GM12891 (cell line): ENCODE measurements at regions not wholly inside any gene's neighbourhood (a gene's known extent, or its start where the extent isn't known, plus 50 kb on each side); places are given as distances from the start of the nearest gene placed in this dataset.

Experiments used
- DNase-seq: peaks from one replicate; pipeline ENCODE4 v3.0.0; 2011; ENCODE audit warnings: low spot score; ENCODE audit not compliant: insufficient read length
- FAIRE-seq: peaks from 2 replicates; lab custom pipeline; 2011; peaks lifted over from hg19 to GRCh38; lab: Jason Lieb, UNC
- PAX5 ChIP-seq: IDR thresholded peaks from 2 replicates; pipeline ENCODE4 v1.6.1; 2011; ENCODE audit warnings: low read length, moderate library complexity, mild to moderate bottlenecking; ENCODE audit not compliant: insufficient read depth, severe bottlenecking
- POLR2A ChIP-seq: IDR thresholded peaks from 2 replicates; pipeline ENCODE4 v1.6.1; 2011; ENCODE audit warnings: low read depth, low read length, control low read depth
- POLR2AphosphoS5 ChIP-seq: IDR thresholded peaks from 2 replicates; pipeline ENCODE4 v1.6.1; 2011; ENCODE audit warnings: low read depth, low read length, control low read depth
- POU2F2 ChIP-seq: IDR thresholded peaks from 2 replicates; pipeline ENCODE4 v1.6.1; 2011; ENCODE audit warnings: low read depth, mild to moderate bottlenecking, control low read depth, low read length, moderate library complexity
- SPI1 ChIP-seq: IDR thresholded peaks from 2 replicates; pipeline ENCODE4 v1.6.1; 2011; ENCODE audit warnings: low read depth, low read length, control low read depth
- TAF1 ChIP-seq: IDR thresholded peaks from 2 replicates; pipeline ENCODE4 v1.6.1; 2011; ENCODE audit warnings: low read depth, low read length, control low read depth

- TF ChIP-seq POU2F2 (no peak), POLR2A (no peak), PAX5 (no peak), TAF1 (no peak), POLR2AphosphoS5 (no peak), SPI1 (no peak)
- DNase-seq (no peak), FAIRE-seq (peak; percentile 35)
These were observed 119.2 kb upstream of the SCAF11 start for GRCh38 chr12:46109343-46110222.

GRCh38 chr12:46108721-46109120, 118.3 kb upstream of the SCAF11 start:
- FAIRE-seq (peak; percentile 93), DNase-seq (no peak)

GRCh38 chr12:46107591-46107990, 117.2 kb upstream of the SCAF11 start:
- no peak for TF ChIP-seq POLR2A
- FAIRE-seq (no peak), DNase-seq (no peak)

More at GRCh38 chr12:46108721-46109120, 118.3 kb upstream of the SCAF11 start:
- TF ChIP-seq POU2F2 (no peak), SPI1 (peak; percentile 99), TAF1 (no peak)

- TF ChIP-seq POLR2A (no peak), TAF1 (no peak)
- DNase-seq: no peak
- no peak for FAIRE-seq
These were observed 115.4 kb upstream of the SCAF11 start for GRCh38 chr12:46105735-46106134.

GRCh38 chr12:46103559-46104383, 113.4 kb upstream of the SCAF11 start:
- no peak for TF ChIP-seq TAF1
- no peak for DNase-seq
- no peak for FAIRE-seq

GRCh38 chr12:46101485-46101869, 111.1 kb upstream of the SCAF11 start:
- DNase-seq (no peak), FAIRE-seq (no peak)

GRCh38 chr12:46100551-46101484, 110.4 kb upstream of the SCAF11 start:
- FAIRE-seq (no peak), DNase-seq (no peak)
- TF ChIP-seq SPI1 (no peak), PAX5 (no peak), POLR2A (no peak), POLR2AphosphoS5 (no peak), TAF1 (no peak), POU2F2 (no peak)

More at GRCh38 chr12:46101485-46101869, 111.1 kb upstream of the SCAF11 start:
- TF ChIP-seq POU2F2: no peak
- no peak for TF ChIP-seq POLR2AphosphoS5
- no peak for TF ChIP-seq SPI1
- no peak for TF ChIP-seq POLR2A
- no peak for TF ChIP-seq PAX5

- no peak for DNase-seq
- TF ChIP-seq POU2F2 (no peak), TAF1 (no peak), SPI1 (no peak), POLR2A (no peak), POLR2AphosphoS5 (no peak), PAX5 (no peak)
- FAIRE-seq: no peak
These were observed 99.2 kb upstream of the SCAF11 start for GRCh38 chr12:46089414-46090162.

- DNase-seq (no peak), FAIRE-seq (no peak)
- TF ChIP-seq PAX5 (no peak), POU2F2 (no peak), TAF1 (no peak), POLR2A (no peak), SPI1 (no peak), POLR2AphosphoS5 (no peak)
These were observed 97.6 kb upstream of the SCAF11 start for GRCh38 chr12:46087916-46088439.
